ENCODE measurements at regions not wholly inside any gene's neighbourhood (a gene's known extent, or its start where the extent isn't known, plus 50 kb on each side); places are given as distances from the start of the nearest gene placed in this dataset.

DNA sequence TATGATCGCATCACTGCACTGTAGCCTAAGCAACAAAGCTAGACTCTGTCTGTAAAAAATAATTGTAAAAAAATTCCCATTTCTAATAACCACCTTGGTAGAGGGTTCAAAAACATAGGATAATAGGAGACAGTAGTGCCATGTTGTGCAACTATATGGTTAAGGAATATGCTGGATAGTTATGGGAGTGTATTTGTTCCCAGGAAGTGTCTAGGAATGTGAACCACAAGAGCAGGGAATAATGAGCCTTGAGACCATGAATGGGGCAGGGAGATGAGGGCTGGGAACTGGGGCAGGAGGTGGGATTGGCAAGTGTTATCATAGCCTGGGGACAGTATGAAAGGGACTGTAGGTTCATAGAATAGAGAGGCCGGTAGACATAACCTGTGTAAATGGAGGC lies 50.4 kb downstream of the RUSC2 start:
- DNase-seq (ENCODE audit: low read depth in 2 of 2) = no peak

DNA sequence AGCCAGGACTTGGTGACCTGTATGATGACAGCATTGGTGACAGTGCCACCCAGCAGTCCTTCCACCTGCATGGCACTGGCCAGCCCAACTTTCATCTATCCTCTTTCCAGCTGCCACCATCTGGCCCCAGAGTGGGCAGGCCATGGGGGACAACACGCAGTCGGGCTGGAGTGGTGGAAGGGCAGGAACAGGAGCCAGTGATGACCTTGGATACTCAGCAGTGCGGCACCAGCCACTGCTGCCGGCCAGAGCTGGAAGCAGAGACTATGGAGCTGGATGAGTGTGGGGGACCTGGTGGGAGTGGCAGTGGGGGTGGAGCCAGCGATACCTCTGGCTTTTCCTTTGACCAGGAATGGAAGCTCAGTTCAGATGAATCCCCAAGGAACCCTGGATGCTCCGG lies 56.9 kb downstream of the RUSC2 start:
- no peak for DNase-seq (ENCODE audit: low read depth in 2 of 2)

DNA sequence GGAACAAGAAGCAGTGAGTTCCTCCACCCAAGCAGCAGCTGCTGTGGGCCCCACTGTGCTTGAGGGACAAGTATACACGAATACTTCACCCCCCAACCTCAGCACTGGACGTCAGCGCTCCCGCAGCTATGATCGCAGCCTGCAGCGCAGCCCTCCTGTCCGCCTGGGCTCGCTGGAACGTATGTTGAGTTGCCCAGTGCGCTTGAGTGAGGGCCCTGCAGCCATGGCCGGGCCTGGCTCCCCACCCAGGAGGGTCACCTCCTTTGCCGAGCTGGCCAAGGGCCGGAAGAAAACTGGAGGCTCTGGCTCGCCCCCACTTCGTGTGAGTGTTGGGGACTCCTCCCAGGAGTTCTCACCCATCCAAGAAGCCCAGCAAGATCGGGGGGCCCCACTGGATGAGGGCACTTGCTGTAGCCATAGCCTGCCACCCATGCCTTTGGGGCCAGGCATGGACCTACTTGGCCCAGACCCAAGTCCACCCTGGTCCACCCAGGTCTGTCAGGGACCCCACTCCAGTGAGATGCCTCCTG lies 57.1 kb upstream of the TESK1 start:
- DNase-seq (ENCODE audit: low read depth in 2 of 2) = no peak

DNA sequence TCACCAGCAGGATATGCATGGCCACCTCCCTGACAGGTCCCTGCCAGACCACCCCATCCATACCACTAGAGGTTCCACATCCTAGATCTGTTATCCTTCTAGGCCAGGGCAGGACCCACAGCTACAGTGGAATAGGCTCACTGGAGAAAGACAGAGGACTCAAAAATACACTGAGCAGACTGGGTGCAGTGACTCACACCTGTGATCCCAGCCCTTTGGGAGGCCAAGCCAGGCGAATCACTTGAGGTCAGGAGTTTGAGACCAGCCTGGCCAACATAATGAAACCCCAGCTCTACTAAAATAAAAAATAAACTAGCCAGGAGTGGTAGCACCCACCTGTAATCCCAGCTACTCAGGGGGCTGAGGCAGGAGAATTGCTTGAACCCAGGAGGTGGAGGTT lies 56.5 kb upstream of the TESK1 start:
- DNase-seq (ENCODE audit: low read depth in 2 of 2) = no peak

DNA sequence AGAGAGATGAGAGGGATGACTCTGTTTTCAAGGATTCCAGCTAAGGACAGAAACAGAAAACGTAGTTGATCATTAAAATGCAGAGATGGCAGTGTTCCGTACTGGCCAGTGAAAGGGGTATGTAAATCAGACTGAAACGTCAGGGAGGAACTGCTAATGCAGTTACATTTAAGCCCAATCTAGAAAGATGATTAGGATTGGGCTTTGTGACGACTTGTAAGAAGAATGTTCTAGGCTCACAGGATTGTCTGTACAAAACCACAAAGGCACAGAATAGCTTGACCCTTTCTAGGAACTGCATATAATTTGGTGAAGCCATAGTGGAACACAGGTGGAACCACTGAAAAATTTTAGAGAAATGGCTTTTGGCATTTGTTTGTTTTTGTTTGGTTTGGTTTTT lies 55.6 kb upstream of the TESK1 start:
- DNase-seq (ENCODE audit: low read depth in 2 of 2) = no peak

DNA sequence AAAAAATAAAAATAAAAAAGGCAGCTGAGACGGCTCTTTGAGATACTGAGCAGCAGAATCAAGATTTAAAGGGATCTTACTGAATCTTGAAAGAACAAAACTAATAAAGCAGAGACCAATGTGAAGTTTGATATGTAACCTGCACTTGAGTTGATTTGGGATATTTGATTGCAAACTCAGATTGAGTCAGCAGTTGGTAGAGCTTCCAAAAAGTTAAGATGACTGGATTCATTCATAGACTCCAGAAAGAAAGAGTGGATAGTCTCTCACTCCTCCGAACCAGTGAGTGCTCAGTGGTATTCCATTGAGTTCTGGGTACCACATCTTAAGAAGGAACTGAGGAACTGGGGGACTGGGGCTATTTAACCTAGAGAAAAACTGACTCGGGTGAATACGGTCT lies 52.7 kb upstream of the TESK1 start:
- DNase-seq (ENCODE audit: low read depth in 2 of 2) = no peak

DNA sequence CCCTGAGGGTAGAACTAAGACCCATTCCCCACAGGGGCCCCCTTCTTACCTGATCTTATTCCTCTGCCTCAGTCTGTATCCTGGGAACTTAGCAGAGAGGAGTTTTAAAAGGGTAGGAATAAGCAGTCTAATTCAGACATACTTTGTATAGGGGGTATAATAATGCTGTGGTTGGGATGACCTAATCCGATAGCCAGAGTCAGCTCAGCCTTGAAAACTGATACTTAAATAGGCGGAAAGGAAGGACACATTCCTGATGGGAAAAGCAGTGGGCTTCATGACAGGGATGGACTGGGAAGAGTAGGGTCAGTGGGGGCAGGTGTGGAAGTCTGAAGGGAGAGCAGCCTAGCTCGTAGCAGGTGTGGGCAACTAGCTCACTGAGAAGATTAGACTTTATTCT lies 52.2 kb upstream of the TESK1 start:
- DNase-seq (ENCODE audit: low read depth in 2 of 2) = no peak

DNA sequence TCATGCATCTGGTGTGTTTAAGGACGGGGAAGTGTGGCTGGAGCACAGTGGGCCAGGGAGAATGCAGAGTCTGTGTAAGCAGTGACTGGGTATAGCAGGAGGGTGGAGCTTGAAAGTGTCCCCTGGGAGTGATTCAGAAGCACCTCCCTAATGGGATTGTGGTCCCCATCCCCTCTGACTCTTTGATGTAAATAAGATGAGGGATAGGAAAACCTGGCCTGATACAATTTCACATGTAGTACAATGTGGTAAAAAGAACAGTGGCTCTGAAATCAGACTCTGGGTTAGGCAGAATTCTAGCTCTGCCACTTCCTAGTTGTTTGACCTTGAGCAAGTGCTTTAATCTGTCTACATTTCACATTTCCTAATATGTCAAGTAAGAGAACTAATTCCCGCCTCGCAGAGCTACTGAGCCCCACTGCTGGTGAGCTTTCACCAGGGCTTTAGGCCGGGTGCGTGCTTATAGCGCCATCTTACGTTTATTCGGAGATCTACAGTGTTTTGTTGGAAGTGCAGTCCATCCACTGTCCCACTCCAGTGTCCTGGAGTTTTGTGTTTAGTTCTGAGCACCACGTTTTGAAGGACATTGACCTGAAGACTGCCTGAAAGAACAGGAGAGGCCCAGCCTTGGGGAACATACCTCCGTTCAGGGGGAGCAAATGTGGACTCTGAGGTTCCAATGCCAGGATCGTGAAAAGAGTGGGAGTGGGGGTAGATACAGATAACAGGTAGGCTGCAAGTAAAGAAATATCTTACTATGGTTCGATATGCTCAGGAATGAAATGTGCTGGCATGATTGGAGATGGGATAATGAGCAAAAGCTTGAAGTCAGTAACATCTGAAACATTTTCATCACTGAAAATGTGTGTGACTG lies 51.2 kb upstream of the TESK1 start:
- DNase-seq (ENCODE audit: low read depth in 2 of 2) = peak; percentile 12 to 27

DNA sequence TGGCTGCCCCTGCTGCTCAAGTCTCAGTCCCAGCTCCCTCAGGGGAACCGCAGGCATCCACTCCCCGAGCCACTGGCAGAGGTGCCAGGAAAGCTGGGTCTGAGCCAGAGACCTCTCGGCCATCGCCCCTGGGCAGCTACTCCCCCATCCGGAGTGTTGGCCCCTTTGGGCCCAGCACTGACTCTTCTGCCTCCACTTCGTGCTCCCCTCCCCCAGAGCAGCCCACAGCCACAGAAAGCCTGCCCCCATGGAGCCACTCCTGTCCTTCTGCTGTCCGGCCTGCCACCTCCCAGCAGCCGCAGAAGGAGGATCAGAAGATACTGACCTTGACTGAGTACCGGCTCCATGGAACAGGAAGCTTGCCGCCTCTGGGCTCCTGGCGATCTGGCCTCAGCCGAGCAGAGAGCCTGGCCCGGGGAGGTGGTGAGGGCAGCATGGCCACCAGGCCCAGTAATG lies 49.8 kb upstream of the TESK1 start:
- no peak for DNase-seq (ENCODE audit: low read depth in 2 of 2)
